ENCODE measurements at regions not wholly inside any gene's neighbourhood (a gene's known extent, or its start where the extent isn't known, plus 50 kb on each side); places are given as distances from the start of the nearest gene placed in this dataset.

DNA sequence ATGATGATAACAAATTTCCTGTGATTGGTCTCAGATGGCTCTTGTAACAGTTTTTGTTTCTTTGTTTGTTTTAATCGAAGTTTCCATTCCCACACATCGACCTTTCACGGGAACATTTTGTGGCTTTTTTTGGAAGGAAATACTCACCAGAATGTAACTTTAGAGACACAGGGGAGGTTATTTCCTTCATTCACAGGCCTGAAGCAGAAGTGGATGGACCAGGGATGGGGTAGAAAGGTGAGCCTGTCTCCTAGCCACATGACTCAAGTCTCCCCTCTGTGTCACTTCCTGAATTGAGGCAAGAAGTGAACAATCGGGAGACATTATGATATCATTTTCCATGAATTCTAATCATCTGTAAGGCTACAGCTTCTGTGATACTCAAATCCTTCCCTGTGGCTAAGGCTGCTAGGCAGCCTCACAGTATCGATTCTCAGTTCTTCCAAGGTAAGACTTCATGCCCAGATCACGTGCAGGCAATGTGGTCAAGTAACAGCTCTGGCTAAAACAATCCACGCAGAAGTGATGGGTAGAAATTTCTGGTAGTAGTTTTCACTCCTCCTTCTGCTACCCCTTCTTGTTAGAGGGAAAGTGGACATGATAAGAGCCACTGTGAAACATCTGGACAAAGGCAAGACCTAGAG, 203.9 kb upstream of the NEBL start:
- TF ChIP-seq, protein P1, sequence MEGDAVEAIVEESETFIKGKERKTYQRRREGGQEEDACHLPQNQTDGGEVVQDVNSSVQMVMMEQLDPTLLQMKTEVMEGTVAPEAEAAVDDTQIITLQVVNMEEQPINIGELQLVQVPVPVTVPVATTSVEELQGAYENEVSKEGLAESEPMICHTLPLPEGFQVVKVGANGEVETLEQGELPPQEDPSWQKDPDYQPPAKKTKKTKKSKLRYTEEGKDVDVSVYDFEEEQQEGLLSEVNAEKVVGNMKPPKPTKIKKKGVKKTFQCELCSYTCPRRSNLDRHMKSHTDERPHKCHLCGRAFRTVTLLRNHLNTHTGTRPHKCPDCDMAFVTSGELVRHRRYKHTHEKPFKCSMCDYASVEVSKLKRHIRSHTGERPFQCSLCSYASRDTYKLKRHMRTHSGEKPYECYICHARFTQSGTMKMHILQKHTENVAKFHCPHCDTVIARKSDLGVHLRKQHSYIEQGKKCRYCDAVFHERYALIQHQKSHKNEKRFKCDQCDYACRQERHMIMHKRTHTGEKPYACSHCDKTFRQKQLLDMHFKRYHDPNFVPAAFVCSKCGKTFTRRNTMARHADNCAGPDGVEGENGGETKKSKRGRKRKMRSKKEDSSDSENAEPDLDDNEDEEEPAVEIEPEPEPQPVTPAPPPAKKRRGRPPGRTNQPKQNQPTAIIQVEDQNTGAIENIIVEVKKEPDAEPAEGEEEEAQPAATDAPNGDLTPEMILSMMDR (optimal IDR thresholded peaks at IDR 0.05 in 1 of 3, IDR thresholded peaks at IDR 0.05 in 1 of 3, conservative IDR thresholded peaks at IDR 0.05 in 1 of 3; ENCODE audit: extremely low read depth in 1 of 3, insufficient read depth in 2 of 3, low read length in 3 of 3), result no peak
- no peak for TF ChIP-seq EZH2 (IDR thresholded peaks at IDR 0.05; ENCODE audit: low read length)

Data from keratinocyte (primary cell).